ENCODE measurements at regions not wholly inside any gene's neighbourhood (a gene's known extent, or its start where the extent isn't known, plus 50 kb on each side); places are given as distances from the start of the nearest gene placed in this dataset.
"Not testable (repeated sequence)": the region's sequence is repeated elsewhere in the genome, so short reads cannot be mapped to it uniquely, and the experiment has no call there.

GRCh38 chr2:209305746-209306196, 118.1 kb upstream of the MAP2 start:
- no peak for DNase-seq (ENCODE audit: low spot score)

- no peak for DNase-seq (ENCODE audit: low spot score)
Measured at GRCh38 chr2:209307161-209308001, 116.5 kb upstream of the MAP2 start.

- no peak for DNase-seq (ENCODE audit: low spot score)
Measured at GRCh38 chr2:209308415-209308814, 115.4 kb upstream of the MAP2 start.

- no peak for DNase-seq (ENCODE audit: low spot score)
Measured at GRCh38 chr2:209311948-209312347, 111.9 kb upstream of the MAP2 start.

- not testable (repeated sequence) for DNase-seq (ENCODE audit: low spot score)
Measured at GRCh38 chr2:209312450-209312849, 111.4 kb upstream of the MAP2 start.

- no peak for DNase-seq (ENCODE audit: low spot score)
Measured at GRCh38 chr2:209314653-209315052, 109.2 kb upstream of the MAP2 start.

- DNase-seq (ENCODE audit: low spot score): no peak
Measured at GRCh38 chr2:209316141-209316540, 107.7 kb upstream of the MAP2 start.

- DNase-seq (ENCODE audit: low spot score): no peak
Measured at GRCh38 chr2:209321076-209321475, 102.8 kb upstream of the MAP2 start.

- no peak for DNase-seq (ENCODE audit: low spot score)
Measured at GRCh38 chr2:209321581-209321980, 102.3 kb upstream of the MAP2 start.

GRCh38 chr2:209322041-209322440, 101.8 kb upstream of the MAP2 start:
- no peak for DNase-seq (ENCODE audit: low spot score)

GRCh38 chr2:209322905-209323512, 100.8 kb upstream of the MAP2 start:
- no peak for DNase-seq (ENCODE audit: low spot score)

GRCh38 chr2:209323738-209324137, 100.1 kb upstream of the MAP2 start:
- no peak for DNase-seq (ENCODE audit: low spot score)

- no peak for DNase-seq (ENCODE audit: low spot score)
Measured at GRCh38 chr2:209324281-209324680, 99.6 kb upstream of the MAP2 start.

GRCh38 chr2:209331291-209331844, 92.5 kb upstream of the MAP2 start:
- no peak for DNase-seq (ENCODE audit: low spot score)

GRCh38 chr2:209334188-209335017, 89.4 kb upstream of the MAP2 start:
- DNase-seq (ENCODE audit: low spot score): no peak

GRCh38 chr2:209340522-209340921, 83.3 kb upstream of the MAP2 start:
- no peak for DNase-seq (ENCODE audit: low spot score)

- DNase-seq (ENCODE audit: low spot score): no peak
Measured at GRCh38 chr2:209344349-209344748, 79.5 kb upstream of the MAP2 start.

- no peak for DNase-seq (ENCODE audit: low spot score)
Measured at GRCh38 chr2:209348433-209348832, 75.4 kb upstream of the MAP2 start.

- no peak for DNase-seq (ENCODE audit: low spot score)
Measured at GRCh38 chr2:209351636-209352035, 72.2 kb upstream of the MAP2 start.

GRCh38 chr2:209358992-209359391, 64.9 kb upstream of the MAP2 start:
- no peak for DNase-seq (ENCODE audit: low spot score)

GRCh38 chr2:209367075-209367747, 56.6 kb upstream of the MAP2 start:
- DNase-seq (ENCODE audit: low spot score): no peak

GRCh38 chr2:209368406-209368805, 55.4 kb upstream of the MAP2 start:
- no peak for DNase-seq (ENCODE audit: low spot score)

Measured in HuH-7.5 (cell line).